ENCODE measurements at regions not wholly inside any gene's neighbourhood (a gene's known extent, or its start where the extent isn't known, plus 50 kb on each side); places are given as distances from the start of the nearest gene placed in this dataset.
A peak's percentile ranks its signal among the peaks of the same experiment; 100 is the strongest.
"Not testable (repeated sequence)": the region's sequence is repeated elsewhere in the genome, so short reads cannot be mapped to it uniquely, and the experiment has no call there.

- CTCF ChIA-PET, result no interaction called here
- no peak overlapping the region for H3K4me3 ChIP-seq
- POLR2A ChIA-PET (ENCODE audit: unreplicated experiment), result no interaction called here
- TF ChIP-seq, protein P1, sequence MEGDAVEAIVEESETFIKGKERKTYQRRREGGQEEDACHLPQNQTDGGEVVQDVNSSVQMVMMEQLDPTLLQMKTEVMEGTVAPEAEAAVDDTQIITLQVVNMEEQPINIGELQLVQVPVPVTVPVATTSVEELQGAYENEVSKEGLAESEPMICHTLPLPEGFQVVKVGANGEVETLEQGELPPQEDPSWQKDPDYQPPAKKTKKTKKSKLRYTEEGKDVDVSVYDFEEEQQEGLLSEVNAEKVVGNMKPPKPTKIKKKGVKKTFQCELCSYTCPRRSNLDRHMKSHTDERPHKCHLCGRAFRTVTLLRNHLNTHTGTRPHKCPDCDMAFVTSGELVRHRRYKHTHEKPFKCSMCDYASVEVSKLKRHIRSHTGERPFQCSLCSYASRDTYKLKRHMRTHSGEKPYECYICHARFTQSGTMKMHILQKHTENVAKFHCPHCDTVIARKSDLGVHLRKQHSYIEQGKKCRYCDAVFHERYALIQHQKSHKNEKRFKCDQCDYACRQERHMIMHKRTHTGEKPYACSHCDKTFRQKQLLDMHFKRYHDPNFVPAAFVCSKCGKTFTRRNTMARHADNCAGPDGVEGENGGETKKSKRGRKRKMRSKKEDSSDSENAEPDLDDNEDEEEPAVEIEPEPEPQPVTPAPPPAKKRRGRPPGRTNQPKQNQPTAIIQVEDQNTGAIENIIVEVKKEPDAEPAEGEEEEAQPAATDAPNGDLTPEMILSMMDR (conservative IDR thresholded peaks at IDR 0.05), result no peak
- TF ChIP-seq EZH2 (IDR thresholded peaks at IDR 0.05; ENCODE audit: low read depth), result no peak
- BruUV-seq (replicated peaks), result no TSS peak
- no peak overlapping the region for H3K27ac ChIP-seq
- no peak for DNase-seq
- no peaks in the 10 kb centered on the region for H3K27me3 ChIP-seq (ENCODE audit: insufficient read depth, low read depth)
- no peaks in the 10 kb centered on the region for H3K36me3 ChIP-seq (ENCODE audit: low read depth)
- no peaks in the 10 kb centered on the region for H3F3A ChIP-seq (ENCODE audit: insufficient read depth, low read depth)
- H3K9me2 ChIP-seq (ENCODE audit: insufficient read depth), result no peaks in the 10 kb centered on the region
- no peak overlapping the region for H2AFZ ChIP-seq
- H3K4me2 ChIP-seq, result no peak overlapping the region
- no peaks in the 10 kb centered on the region for H3K79me2 ChIP-seq (ENCODE audit: low read depth)
- H4K20me1 ChIP-seq (ENCODE audit: insufficient read depth), result no peaks in the 10 kb centered on the region
- peaks cover 15% of the 10 kb centered on the region for H3K4me1 ChIP-seq (replicated peaks; ENCODE audit: insufficient read depth)
- intact Hi-C loops (cut with micrococcal nuclease; ENCODE audit: unreplicated experiment), result no loop called here
- H3K9me3 ChIP-seq (ENCODE audit: insufficient read depth, low read depth), result no peaks in the 10 kb centered on the region
Observed at GRCh38 chr5:96292582-96293247, 140.3 kb downstream of the PCSK1 start.

DNA sequence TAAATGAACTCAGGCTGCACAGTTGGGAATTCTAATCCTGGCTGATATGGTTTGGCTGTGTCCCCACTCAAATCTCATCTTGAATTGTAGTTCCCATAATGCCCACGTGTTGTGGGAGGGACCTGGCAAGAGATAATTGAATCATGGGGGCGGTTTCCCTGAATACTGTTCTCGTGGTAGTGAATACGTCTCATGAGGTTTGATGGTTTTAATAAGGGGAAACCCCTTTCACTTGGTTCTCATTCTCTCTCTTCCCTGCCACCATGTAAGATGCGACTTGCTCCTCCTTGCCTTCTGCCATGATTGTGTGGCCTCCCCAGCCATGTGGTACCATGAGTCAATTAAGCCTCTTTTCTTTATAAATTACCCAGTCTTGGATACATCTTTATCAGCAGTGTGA is 143.8 kb downstream of the PCSK1 start:
- POLR2A ChIA-PET (ENCODE audit: unreplicated experiment); DNase-seq: not testable (repeated sequence)

DNA sequence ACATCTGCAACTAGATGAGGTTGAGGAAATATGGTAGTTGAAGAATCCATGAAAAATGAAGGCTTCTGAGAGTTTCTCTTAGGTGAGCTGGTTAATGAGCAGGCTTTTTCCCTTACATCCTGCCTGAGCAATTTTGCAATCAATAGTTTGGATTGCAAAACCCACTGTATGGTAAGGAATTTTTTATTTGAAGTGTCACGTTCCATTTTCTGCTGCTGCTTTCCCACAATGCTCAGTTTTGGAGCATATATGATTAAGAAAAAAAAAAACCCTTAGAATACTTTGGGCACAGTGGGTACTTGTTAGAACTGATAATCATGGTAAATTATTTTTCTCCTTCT is 144.2 kb downstream of the PCSK1 start:
- CTCF ChIA-PET, result no interaction called here
- no TSS peak for BruUV-seq (replicated peaks)
- no peak for TF ChIP-seq EZH2 (IDR thresholded peaks at IDR 0.05; ENCODE audit: low read depth)
- TF ChIP-seq, protein P1 (conservative IDR thresholded peaks at IDR 0.05), result no peak
- no peaks in the 10 kb centered on the region for H3K36me3 ChIP-seq (ENCODE audit: low read depth)
- H3K27me3 ChIP-seq (ENCODE audit: insufficient read depth, low read depth), result no peaks in the 10 kb centered on the region
- no peaks in the 10 kb centered on the region for H4K20me1 ChIP-seq (ENCODE audit: insufficient read depth)
- no peaks in the 10 kb centered on the region for H3K9me2 ChIP-seq (ENCODE audit: insufficient read depth)
- H3K79me2 ChIP-seq (ENCODE audit: low read depth), result no peaks in the 10 kb centered on the region
- peak in 1 of 2 experiments; percentile 48 for DNase-seq
- POLR2A ChIA-PET (ENCODE audit: unreplicated experiment), result no interaction called here
- H3K9me3 ChIP-seq (ENCODE audit: insufficient read depth, low read depth), result no peaks in the 10 kb centered on the region
- no peaks in the 10 kb centered on the region for H3F3A ChIP-seq (ENCODE audit: insufficient read depth, low read depth)
- H3K4me1 ChIP-seq (replicated peaks; ENCODE audit: insufficient read depth), result peaks cover 9% of the 10 kb centered on the region
- H3K4me2 ChIP-seq, result no peak overlapping the region
- no peak overlapping the region for H3K4me3 ChIP-seq
- intact Hi-C loops (cut with micrococcal nuclease; ENCODE audit: unreplicated experiment), result no loop called here
- H3K27ac ChIP-seq, result no peak overlapping the region
- no peak overlapping the region for H2AFZ ChIP-seq

More for the DNA sequence above, 143.8 kb downstream of the PCSK1 start:
- H2AFZ ChIP-seq; H3K4me3 ChIP-seq; intact Hi-C loops (cut with micrococcal nuclease; ENCODE audit: unreplicated experiment); CTCF ChIA-PET; H4K20me1 ChIP-seq (ENCODE audit: insufficient read depth); H3K79me2 ChIP-seq (ENCODE audit: low read depth); H3K27me3 ChIP-seq (ENCODE audit: insufficient read depth, low read depth); H3K27ac ChIP-seq; H3K36me3 ChIP-seq (ENCODE audit: low read depth); H3K4me2 ChIP-seq; H3F3A ChIP-seq (ENCODE audit: insufficient read depth, low read depth); BruUV-seq (replicated peaks); H3K9me3 ChIP-seq (ENCODE audit: insufficient read depth, low read depth); H3K9me2 ChIP-seq (ENCODE audit: insufficient read depth): not testable (repeated sequence)
- peaks cover 14% of the 10 kb centered on the region for H3K4me1 ChIP-seq (replicated peaks; ENCODE audit: insufficient read depth)
